Activated CD4-positive, alpha-beta T cell treated with anti-CD3 and anti-CD28 coated beads, Interleukin-2, amount 10 ng/mL, durations not matched to agents 7 days and 5 days (primary cell): ENCODE measurements at regions not wholly inside any gene's neighbourhood (a gene's known extent, or its start where the extent isn't known, plus 50 kb on each side); places are given as distances from the start of the nearest gene placed in this dataset.
"Not testable (repeated sequence)": the region's sequence is repeated elsewhere in the genome, so short reads cannot be mapped to it uniquely, and the experiment has no call there.

Source experiments
- CTCF ChIA-PET: fragments of 350-600 bp; sonication (Branson Sonifier 250); formaldehyde crosslinking; loops from one replicate; lab custom pipeline; 2021; ENCODE audit warnings: antibody characterized with exemption; lab: Charles Lee
- POLR2A ChIA-PET: fragments of 350-600 bp; sonication (Branson Sonifier 250); formaldehyde crosslinking; loops from one replicate; lab custom pipeline; 2021; ENCODE audit warnings: antibody characterized with exemption; lab: Charles Lee
- DNase-seq: peaks from one replicate; pipeline ENCODE4 v3.0.0-alpha.2; 2020
- H3K27ac Mint-ChIP-seq: one replicate; pipeline ENCODE4 v1.8.0; 2021; ENCODE audit warnings: mild to moderate bottlenecking, moderate library complexity, mixed read lengths
- H3K27me3 Mint-ChIP-seq: one replicate; pipeline ENCODE4 v1.8.0; 2021; ENCODE audit warnings: mixed read lengths
- H3K36me3 Mint-ChIP-seq: one replicate; pipeline ENCODE4 v1.8.0; 2021; ENCODE audit warnings: low read depth, mixed read lengths
- H3K4me1 Mint-ChIP-seq: one replicate; pipeline ENCODE4 v1.8.0; 2021; ENCODE audit warnings: mixed read lengths
- H3K4me3 Mint-ChIP-seq: one replicate; pipeline ENCODE4 v1.8.0; 2021; ENCODE audit warnings: mild to moderate bottlenecking, moderate library complexity, mixed read lengths
- H3K9me3 Mint-ChIP-seq: one replicate; pipeline ENCODE4 v1.8.0; 2021; ENCODE audit warnings: mixed read lengths

DNA sequence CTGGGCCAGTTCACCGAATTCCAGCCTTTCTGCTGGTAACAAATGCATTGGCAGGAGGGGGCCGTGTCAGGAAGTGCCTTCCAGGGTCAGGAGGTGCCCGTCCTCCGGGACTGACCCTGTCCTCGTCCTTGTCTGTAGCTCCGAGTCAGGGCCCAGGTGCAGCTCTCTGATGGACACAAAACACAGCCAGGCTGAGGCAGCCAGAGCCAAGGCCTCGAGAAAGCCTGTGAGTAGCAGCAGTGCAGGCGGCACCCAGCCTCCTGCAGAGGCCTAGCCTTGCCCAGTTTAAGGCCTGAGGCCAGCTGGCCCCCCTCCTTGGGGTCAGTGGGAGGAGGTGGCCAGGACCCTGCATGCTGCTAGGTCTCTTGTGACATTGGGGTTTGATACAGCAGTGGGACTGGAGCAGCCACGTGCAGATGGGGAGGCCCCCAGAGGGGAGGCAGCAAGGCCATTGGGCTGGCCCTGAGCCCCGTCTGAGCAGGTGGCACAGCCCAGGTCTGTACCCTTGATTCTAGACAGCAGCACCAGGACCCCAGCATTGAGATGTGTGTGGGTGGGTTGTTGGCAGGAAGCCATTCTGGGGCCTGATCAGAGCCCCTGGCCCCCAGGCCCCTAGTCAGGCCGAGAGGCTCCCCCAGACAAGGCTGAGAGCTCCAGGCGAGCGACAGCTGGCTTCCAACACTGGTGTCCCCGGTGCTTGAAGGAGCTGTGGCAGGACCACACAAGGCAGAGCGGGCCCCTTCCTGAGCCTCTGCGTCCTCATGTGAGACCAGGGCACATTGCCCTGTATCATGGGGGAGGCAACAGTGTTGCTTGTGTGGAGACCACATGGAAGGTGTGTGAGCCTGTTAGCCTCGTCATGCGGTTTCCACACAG lies 196.9 kb downstream of the LIPI start:
- H3K27me3 Mint-ChIP-seq, H3K27ac Mint-ChIP-seq, H3K36me3 Mint-ChIP-seq, POLR2A ChIA-PET, H3K4me1 Mint-ChIP-seq, H3K4me3 Mint-ChIP-seq, DNase-seq, CTCF ChIA-PET, H3K9me3 Mint-ChIP-seq: not testable (repeated sequence)

DNA sequence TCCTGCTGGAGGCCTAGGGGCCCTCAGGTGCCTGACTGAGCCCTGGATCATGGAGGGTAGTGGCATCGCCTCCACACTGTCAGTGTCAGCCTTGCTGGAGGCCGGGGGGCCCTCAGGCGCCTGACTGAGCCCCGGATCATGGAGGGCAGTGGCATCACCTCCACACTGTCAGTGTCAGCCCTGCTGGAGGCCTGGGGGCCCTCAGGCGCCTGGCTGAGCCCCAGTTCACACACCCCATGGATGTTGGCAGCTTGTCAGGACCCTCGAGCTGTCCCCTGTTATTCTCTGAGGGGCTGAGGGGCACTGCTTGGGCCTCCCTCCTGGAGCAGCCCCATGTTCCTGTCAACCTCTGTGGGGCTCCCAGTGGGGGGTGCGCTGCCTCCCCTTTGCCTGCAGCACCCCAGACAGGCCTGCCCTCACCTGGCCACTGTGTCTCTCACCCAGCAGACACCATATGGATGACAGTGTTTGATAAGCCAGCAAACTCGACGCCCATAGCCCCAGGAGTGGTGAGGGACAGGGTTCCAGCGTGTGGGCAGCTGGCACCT lies 197.6 kb downstream of the LIPI start:
- Mint-ChIP-seq H3K4me3 (no peak overlapping the region), H3K9me3 (no peaks in the 10 kb centered on the region), H3K27me3 (no peaks in the 10 kb centered on the region), H3K4me1 (no peaks in the 10 kb centered on the region), H3K27ac (no peak overlapping the region), H3K36me3 (no peaks in the 10 kb centered on the region)
- CTCF ChIA-PET: no interaction called here
- POLR2A ChIA-PET: no interaction called here
- DNase-seq: no peak

- POLR2A ChIA-PET: no interaction called here
- Mint-ChIP-seq H3K36me3 (no peaks in the 10 kb centered on the region), H3K27me3 (no peaks in the 10 kb centered on the region), H3K4me1 (no peaks in the 10 kb centered on the region), H3K27ac (no peak overlapping the region), H3K9me3 (no peaks in the 10 kb centered on the region), H3K4me3 (no peak overlapping the region)
- CTCF ChIA-PET: no interaction called here
- no peak for DNase-seq
Measured at GRCh38 chr21:14012409-14012808, 198.3 kb downstream of the LIPI start.

DNA sequence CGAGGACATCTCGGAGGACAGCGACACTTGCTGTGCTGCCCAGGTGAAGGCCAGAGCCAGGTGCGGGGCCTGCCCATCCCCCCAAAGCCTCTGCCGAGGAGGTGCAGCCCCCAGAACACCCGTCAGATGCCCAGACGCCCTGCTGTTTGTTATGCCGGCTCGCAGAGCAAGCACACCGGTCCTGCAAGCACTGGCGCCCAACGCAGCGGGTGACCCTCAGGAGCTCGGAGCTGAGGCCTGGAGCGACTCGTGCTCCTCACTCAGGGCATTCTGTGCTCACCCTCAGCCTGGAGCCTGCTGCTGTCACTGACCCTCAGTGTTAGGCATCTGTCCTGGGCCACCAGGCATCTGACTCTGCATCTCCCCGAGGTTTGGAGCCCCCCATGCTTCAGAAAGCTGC lies 199.0 kb downstream of the LIPI start:
- CTCF ChIA-PET, POLR2A ChIA-PET, H3K9me3 Mint-ChIP-seq, H3K27ac Mint-ChIP-seq, H3K4me3 Mint-ChIP-seq, H3K27me3 Mint-ChIP-seq, DNase-seq, H3K4me1 Mint-ChIP-seq, H3K36me3 Mint-ChIP-seq: not testable (repeated sequence)

- H3K9me3 Mint-ChIP-seq, POLR2A ChIA-PET, H3K36me3 Mint-ChIP-seq, DNase-seq, H3K4me3 Mint-ChIP-seq, H3K27ac Mint-ChIP-seq, CTCF ChIA-PET, H3K4me1 Mint-ChIP-seq, H3K27me3 Mint-ChIP-seq: not testable (repeated sequence)
Measured at GRCh38 chr21:14011149-14011548, 199.6 kb downstream of the LIPI start.

DNA sequence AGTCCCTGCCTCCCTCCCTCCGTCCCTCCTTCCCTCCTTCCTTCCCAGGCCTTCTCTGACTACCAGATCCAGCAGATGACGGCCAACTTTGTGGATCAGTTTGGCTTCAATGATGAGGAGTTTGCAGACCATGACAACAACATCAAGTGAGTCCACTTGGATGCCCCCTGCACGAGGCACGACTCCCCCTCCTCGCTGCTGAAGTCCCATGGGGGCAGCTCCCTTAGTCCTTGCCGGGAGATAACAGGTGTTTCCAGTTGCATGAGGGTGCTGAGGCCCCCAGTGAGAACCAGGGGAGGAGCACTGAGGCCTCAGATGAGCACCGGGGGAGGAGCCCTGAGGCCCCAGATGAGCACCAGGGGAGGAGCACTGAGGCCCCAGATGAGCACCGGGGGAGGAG lies 200.0 kb downstream of the LIPI start:
- no peak for DNase-seq
- CTCF ChIA-PET: no interaction called here
- Mint-ChIP-seq H3K27me3 (no peaks in the 10 kb centered on the region), H3K9me3 (no peaks in the 10 kb centered on the region), H3K4me1 (no peaks in the 10 kb centered on the region), H3K27ac (no peak overlapping the region), H3K36me3 (no peaks in the 10 kb centered on the region), H3K4me3 (no peak overlapping the region)
- POLR2A ChIA-PET: no interaction called here

DNA sequence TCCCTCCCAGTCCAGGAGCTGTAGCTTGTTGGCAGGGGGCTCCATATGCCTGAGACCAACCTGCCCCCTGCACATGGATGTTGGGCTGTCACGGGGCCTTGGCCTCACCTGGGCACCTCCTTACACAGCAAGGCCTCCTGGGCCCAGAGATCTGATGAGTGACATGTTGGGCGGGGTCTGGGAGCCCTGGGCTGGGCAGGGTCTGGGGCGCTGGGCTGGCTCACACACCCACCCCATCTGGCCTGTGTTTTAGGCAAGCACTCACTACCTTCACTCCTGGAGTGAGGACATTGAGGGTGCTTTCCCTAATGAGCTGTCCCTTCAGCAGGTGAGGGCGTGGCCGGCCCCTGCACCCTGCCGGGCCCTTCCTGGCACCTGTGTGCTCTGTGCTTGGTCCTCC lies 200.8 kb downstream of the LIPI start:
- H3K27me3 Mint-ChIP-seq, H3K27ac Mint-ChIP-seq, DNase-seq, H3K36me3 Mint-ChIP-seq, CTCF ChIA-PET, H3K4me1 Mint-ChIP-seq, POLR2A ChIA-PET, H3K4me3 Mint-ChIP-seq, H3K9me3 Mint-ChIP-seq: not testable (repeated sequence)

- H3K4me3 Mint-ChIP-seq, POLR2A ChIA-PET, H3K27me3 Mint-ChIP-seq: not testable (repeated sequence)
Measured at GRCh38 chr21:14009238-14009981, 201.3 kb downstream of the LIPI start.

GRCh38 chr21:14008436-14008835 lies 202.3 kb downstream of the LIPI start:
- POLR2A ChIA-PET, H3K36me3 Mint-ChIP-seq, H3K4me3 Mint-ChIP-seq, CTCF ChIA-PET, H3K27me3 Mint-ChIP-seq, H3K9me3 Mint-ChIP-seq, DNase-seq, H3K4me1 Mint-ChIP-seq, H3K27ac Mint-ChIP-seq: not testable (repeated sequence)

More at GRCh38 chr21:14009238-14009981, 201.3 kb downstream of the LIPI start:
- H3K4me1 Mint-ChIP-seq, DNase-seq, H3K36me3 Mint-ChIP-seq, H3K27ac Mint-ChIP-seq, CTCF ChIA-PET, H3K9me3 Mint-ChIP-seq: not testable (repeated sequence)

GRCh38 chr21:14008006-14008405 lies 202.7 kb downstream of the LIPI start:
- POLR2A ChIA-PET, H3K27ac Mint-ChIP-seq, DNase-seq, H3K4me1 Mint-ChIP-seq, H3K36me3 Mint-ChIP-seq, H3K27me3 Mint-ChIP-seq, H3K9me3 Mint-ChIP-seq, H3K4me3 Mint-ChIP-seq, CTCF ChIA-PET: not testable (repeated sequence)

- POLR2A ChIA-PET, H3K9me3 Mint-ChIP-seq, H3K4me1 Mint-ChIP-seq, CTCF ChIA-PET, H3K36me3 Mint-ChIP-seq, DNase-seq, H3K4me3 Mint-ChIP-seq, H3K27me3 Mint-ChIP-seq, H3K27ac Mint-ChIP-seq: not testable (repeated sequence)
Measured at GRCh38 chr21:14006144-14006543, 204.6 kb downstream of the LIPI start.

- H3K27ac Mint-ChIP-seq, H3K4me3 Mint-ChIP-seq, CTCF ChIA-PET, H3K9me3 Mint-ChIP-seq, H3K27me3 Mint-ChIP-seq, POLR2A ChIA-PET, H3K4me1 Mint-ChIP-seq, H3K36me3 Mint-ChIP-seq, DNase-seq: not testable (repeated sequence)
Measured at GRCh38 chr21:13986996-13987958, 223.5 kb downstream of the LIPI start.
